ENCODE measurements at regions not wholly inside any gene's neighbourhood (a gene's known extent, or its start where the extent isn't known, plus 50 kb on each side); places are given as distances from the start of the nearest gene placed in this dataset.

- no peak for DNase-seq (ENCODE audit: low read depth)
- H3K36me3 ChIP-seq (ENCODE audit: control insufficient read depth, insufficient read depth, low read length), result no peaks in the 10 kb centered on the region
- H3K27me3 ChIP-seq (ENCODE audit: control insufficient read depth, insufficient read depth, low read length), result no peaks in the 10 kb centered on the region
- TF ChIP-seq CTCF (IDR thresholded peaks at IDR 0.05; ENCODE audit: insufficient read depth, low read length, poor library complexity, severe bottlenecking), result no peak
- no peak overlapping the region for H3K4me3 ChIP-seq (ENCODE audit: low read depth, low read length)
Observed at GRCh38 chr3:74534611-74535010, 79.8 kb downstream of the CNTN3 start.

GRCh38 chr3:74532446-74532845 lies 82.0 kb downstream of the CNTN3 start:
- no peak for TF ChIP-seq CTCF (IDR thresholded peaks at IDR 0.05; ENCODE audit: insufficient read depth, low read length, poor library complexity, severe bottlenecking)
- peak; percentile 41 for DNase-seq (ENCODE audit: low read depth)
- Histone ChIP-seq H3K36me3 (ENCODE audit: control insufficient read depth, insufficient read depth, low read length) (no peaks in the 10 kb centered on the region), H3K27me3 (ENCODE audit: control insufficient read depth, insufficient read depth, low read length) (no peaks in the 10 kb centered on the region), H3K4me3 (ENCODE audit: low read depth, low read length) (no peak overlapping the region)

DNA sequence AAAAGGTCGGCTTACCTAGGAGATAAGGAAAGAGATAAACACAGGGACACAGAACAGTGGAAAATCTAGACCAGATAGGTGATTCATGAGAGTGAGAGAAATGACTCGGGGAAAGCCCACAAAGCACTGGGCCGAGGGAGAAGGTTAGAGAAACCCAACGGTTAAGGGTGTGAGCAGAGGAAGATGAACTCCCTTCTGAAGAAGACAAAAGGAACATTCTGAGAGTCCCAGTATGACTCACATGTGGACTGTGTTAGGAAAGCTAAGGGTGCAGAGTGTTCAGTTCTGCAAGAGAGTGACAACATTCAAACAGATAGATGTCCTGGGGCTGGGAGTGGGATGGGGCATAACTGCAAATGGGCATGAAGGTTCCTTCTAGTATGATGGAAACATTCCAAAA lies 83.0 kb downstream of the CNTN3 start:
- TF ChIP-seq CTCF (IDR thresholded peaks at IDR 0.05; ENCODE audit: insufficient read depth, low read length, poor library complexity, severe bottlenecking), result no peak
- DNase-seq (ENCODE audit: low read depth), result no peak
- Histone ChIP-seq H3K36me3 (ENCODE audit: control insufficient read depth, insufficient read depth, low read length) (no peaks in the 10 kb centered on the region), H3K4me3 (ENCODE audit: low read depth, low read length) (no peak overlapping the region), H3K27me3 (ENCODE audit: control insufficient read depth, insufficient read depth, low read length) (no peaks in the 10 kb centered on the region)

- H3K4me3 ChIP-seq (ENCODE audit: low read depth, low read length), result no peak overlapping the region
Observed at GRCh38 chr3:74529145-74529544, 85.3 kb downstream of the CNTN3 start.

DNA sequence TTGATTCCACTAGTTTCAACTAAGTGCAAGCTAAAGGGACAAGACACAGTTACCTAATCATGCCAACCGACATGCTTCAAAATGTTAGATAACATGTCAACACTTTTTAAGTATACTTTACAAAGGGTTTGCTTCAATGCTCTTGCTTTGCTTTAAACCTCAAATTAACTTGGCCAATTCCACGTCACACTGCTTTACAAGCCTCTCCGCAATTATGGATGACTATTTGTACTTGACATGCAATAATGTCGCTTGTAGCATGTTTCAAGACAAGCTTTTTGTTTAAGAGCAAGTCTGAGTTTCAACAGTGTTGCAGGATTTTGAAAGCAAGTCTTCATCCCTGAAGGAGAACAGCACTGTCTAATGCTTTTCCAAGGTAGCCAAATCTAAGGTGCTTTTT lies 86.9 kb downstream of the CNTN3 start:
- H3K36me3 ChIP-seq (ENCODE audit: control insufficient read depth, insufficient read depth, low read length), result no peaks in the 10 kb centered on the region
- H3K4me3 ChIP-seq (ENCODE audit: low read depth, low read length), result no peak overlapping the region
- TF ChIP-seq CTCF (IDR thresholded peaks at IDR 0.05; ENCODE audit: insufficient read depth, low read length, poor library complexity, severe bottlenecking), result no peak
- no peaks in the 10 kb centered on the region for H3K27me3 ChIP-seq (ENCODE audit: control insufficient read depth, insufficient read depth, low read length)
- DNase-seq (ENCODE audit: low read depth), result no peak

More at GRCh38 chr3:74529145-74529544, 85.3 kb downstream of the CNTN3 start:
- Histone ChIP-seq H3K27me3 (ENCODE audit: control insufficient read depth, insufficient read depth, low read length) (no peaks in the 10 kb centered on the region), H3K36me3 (ENCODE audit: control insufficient read depth, insufficient read depth, low read length) (no peaks in the 10 kb centered on the region)
- no peak for DNase-seq (ENCODE audit: low read depth)
- TF ChIP-seq CTCF (IDR thresholded peaks at IDR 0.05; ENCODE audit: insufficient read depth, low read length, poor library complexity, severe bottlenecking), result no peak

GRCh38 chr3:74523811-74524210 lies 90.6 kb downstream of the CNTN3 start:
- DNase-seq (ENCODE audit: low read depth), result peak; percentile 14
- no peak for TF ChIP-seq CTCF (IDR thresholded peaks at IDR 0.05; ENCODE audit: insufficient read depth, low read length, poor library complexity, severe bottlenecking)

More at GRCh38 chr3:74523811-74524210, 90.6 kb downstream of the CNTN3 start:
- Histone ChIP-seq H3K27me3 (ENCODE audit: control insufficient read depth, insufficient read depth, low read length) (no peaks in the 10 kb centered on the region), H3K4me3 (ENCODE audit: low read depth, low read length) (no peak overlapping the region), H3K36me3 (ENCODE audit: control insufficient read depth, insufficient read depth, low read length) (no peaks in the 10 kb centered on the region)

Measured in kidney epithelial cell (primary cell).